ENCODE measurements at regions not wholly inside any gene's neighbourhood (a gene's known extent, or its start where the extent isn't known, plus 50 kb on each side); places are given as distances from the start of the nearest gene placed in this dataset.
A peak's percentile ranks its signal among the peaks of the same experiment; 100 is the strongest.

- TF ChIP-seq, protein P1, sequence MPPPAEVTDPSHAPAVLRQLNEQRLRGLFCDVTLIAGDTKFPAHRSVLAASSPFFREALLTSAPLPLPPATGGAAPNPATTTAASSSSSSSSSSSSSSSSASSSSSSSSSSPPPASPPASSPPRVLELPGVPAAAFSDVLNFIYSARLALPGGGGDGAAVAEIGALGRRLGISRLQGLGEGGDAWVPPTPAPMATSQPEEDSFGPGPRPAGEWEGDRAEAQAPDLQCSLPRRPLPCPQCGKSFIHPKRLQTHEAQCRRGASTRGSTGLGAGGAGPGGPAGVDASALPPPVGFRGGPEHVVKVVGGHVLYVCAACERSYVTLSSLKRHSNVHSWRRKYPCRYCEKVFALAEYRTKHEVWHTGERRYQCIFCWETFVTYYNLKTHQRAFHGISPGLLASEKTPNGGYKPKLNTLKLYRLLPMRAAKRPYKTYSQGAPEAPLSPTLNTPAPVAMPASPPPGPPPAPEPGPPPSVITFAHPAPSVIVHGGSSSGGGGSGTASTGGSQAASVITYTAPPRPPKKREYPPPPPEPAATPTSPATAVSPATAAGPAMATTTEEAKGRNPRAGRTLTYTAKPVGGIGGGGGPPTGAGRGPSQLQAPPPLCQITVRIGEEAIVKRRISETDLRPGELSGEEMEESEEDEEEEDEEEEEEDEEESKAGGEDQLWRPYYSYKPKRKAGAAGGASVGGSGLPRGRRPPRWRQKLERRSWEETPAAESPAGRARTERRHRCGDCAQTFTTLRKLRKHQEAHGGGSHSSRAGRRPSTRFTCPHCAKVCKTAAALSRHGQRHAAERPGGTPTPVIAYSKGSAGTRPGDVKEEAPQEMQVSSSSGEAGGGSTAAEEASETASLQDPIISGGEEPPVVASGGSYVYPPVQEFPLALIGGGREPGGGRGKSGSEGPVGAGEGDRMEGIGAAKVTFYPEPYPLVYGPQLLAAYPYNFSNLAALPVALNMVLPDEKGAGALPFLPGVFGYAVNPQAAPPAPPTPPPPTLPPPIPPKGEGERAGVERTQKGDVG (CRISPR knock-in tag; IDR thresholded peaks at IDR 0.05; ENCODE audit: borderline replicate concordance) = no peak
- TF ChIP-seq, protein P2, sequence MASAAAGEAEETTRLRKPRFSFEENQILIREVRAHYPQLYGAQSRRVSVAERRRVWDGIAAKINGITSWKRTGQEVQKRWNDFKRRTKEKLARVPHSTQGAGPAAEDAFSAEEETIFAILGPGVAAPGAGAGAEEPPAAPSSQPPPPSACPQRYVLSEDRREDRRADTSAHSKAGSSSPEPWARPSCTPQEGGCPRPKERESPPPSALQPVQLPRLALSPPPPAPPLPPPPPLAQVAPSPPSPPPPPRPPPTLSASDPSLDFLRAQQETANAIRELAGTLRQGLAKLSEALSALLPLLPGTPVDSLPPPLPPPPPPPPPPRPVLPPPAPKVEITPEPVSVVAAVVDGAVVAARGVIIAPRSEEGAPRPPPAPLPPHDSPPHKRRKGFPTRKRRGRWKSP (CRISPR knock-in tag; IDR thresholded peaks at IDR 0.05) = no peak; the same call in 1 of the 2 replicates
- TF ChIP-seq, protein P3, sequence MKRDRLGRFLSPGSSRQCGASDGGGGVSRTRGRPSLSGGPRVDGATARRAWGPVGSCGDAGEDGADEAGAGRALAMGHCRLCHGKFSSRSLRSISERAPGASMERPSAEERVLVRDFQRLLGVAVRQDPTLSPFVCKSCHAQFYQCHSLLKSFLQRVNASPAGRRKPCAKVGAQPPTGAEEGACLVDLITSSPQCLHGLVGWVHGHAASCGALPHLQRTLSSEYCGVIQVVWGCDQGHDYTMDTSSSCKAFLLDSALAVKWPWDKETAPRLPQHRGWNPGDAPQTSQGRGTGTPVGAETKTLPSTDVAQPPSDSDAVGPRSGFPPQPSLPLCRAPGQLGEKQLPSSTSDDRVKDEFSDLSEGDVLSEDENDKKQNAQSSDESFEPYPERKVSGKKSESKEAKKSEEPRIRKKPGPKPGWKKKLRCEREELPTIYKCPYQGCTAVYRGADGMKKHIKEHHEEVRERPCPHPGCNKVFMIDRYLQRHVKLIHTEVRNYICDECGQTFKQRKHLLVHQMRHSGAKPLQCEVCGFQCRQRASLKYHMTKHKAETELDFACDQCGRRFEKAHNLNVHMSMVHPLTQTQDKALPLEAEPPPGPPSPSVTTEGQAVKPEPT (CRISPR knock-in tag; IDR thresholded peaks at IDR 0.05; ENCODE audit: low read depth) = no peak
- no peak for TF ChIP-seq RBM22 (optimal IDR thresholded peaks at IDR 0.05; ENCODE audit: low read length)
- 0 out of 2 replicates have a peak, but pooled peaks have one; percentile 47 for TF ChIP-seq ZNF205 (CRISPR knock-in tag; IDR thresholded peaks at IDR 0.05)
- peak; percentile 28; the same call in 1 of the 2 replicates for TF ChIP-seq RXRA (CRISPR knock-in tag; IDR thresholded peaks at IDR 0.05)
- TF ChIP-seq NR2F2 (IDR thresholded peaks at IDR 0.05; ENCODE audit: borderline replicate concordance, low read depth) = 0 out of 2 replicates have a peak, but pooled peaks have one; percentile 11
- no peak for TF ChIP-seq TBP (CRISPR knock-in tag; IDR thresholded peaks at IDR 0.05)
- TF ChIP-seq RELA (CRISPR knock-in tag; IDR thresholded peaks at IDR 0.05) = no peak
- no peak for TF ChIP-seq ZNF550 (CRISPR knock-in tag; IDR thresholded peaks at IDR 0.05; ENCODE audit: borderline replicate concordance)
- TF ChIP-seq ZNF33B (CRISPR knock-in tag; IDR thresholded peaks at IDR 0.05) = no peak
- TF ChIP-seq, protein P4, sequence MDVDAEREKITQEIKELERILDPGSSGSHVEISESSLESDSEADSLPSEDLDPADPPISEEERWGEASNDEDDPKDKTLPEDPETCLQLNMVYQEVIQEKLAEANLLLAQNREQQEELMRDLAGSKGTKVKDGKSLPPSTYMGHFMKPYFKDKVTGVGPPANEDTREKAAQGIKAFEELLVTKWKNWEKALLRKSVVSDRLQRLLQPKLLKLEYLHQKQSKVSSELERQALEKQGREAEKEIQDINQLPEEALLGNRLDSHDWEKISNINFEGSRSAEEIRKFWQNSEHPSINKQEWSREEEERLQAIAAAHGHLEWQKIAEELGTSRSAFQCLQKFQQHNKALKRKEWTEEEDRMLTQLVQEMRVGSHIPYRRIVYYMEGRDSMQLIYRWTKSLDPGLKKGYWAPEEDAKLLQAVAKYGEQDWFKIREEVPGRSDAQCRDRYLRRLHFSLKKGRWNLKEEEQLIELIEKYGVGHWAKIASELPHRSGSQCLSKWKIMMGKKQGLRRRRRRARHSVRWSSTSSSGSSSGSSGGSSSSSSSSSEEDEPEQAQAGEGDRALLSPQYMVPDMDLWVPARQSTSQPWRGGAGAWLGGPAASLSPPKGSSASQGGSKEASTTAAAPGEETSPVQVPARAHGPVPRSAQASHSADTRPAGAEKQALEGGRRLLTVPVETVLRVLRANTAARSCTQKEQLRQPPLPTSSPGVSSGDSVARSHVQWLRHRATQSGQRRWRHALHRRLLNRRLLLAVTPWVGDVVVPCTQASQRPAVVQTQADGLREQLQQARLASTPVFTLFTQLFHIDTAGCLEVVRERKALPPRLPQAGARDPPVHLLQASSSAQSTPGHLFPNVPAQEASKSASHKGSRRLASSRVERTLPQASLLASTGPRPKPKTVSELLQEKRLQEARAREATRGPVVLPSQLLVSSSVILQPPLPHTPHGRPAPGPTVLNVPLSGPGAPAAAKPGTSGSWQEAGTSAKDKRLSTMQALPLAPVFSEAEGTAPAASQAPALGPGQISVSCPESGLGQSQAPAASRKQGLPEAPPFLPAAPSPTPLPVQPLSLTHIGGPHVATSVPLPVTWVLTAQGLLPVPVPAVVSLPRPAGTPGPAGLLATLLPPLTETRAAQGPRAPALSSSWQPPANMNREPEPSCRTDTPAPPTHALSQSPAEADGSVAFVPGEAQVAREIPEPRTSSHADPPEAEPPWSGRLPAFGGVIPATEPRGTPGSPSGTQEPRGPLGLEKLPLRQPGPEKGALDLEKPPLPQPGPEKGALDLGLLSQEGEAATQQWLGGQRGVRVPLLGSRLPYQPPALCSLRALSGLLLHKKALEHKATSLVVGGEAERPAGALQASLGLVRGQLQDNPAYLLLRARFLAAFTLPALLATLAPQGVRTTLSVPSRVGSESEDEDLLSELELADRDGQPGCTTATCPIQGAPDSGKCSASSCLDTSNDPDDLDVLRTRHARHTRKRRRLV (CRISPR knock-in tag; IDR thresholded peaks at IDR 0.05) = no peak
- no peak for TF ChIP-seq ZNF841 (CRISPR knock-in tag; IDR thresholded peaks at IDR 0.05; ENCODE audit: borderline replicate concordance)
- 0 out of 2 replicates have a peak, but pooled peaks have one; percentile 55 for TF ChIP-seq ZBTB43 (CRISPR knock-in tag; conservative IDR thresholded peaks at IDR 0.05)
- TF ChIP-seq ZFP37 (CRISPR knock-in tag; IDR thresholded peaks at IDR 0.05; ENCODE audit: borderline replicate concordance) = no peak; the same call in 1 of the 2 replicates
- no peak; the same call in 1 of the 2 replicates for TF ChIP-seq KMT2A (CRISPR knock-in tag; IDR thresholded peaks at IDR 0.05)
Measured at GRCh38 chr1:8094481-8095241, 68.6 kb upstream of the ERRFI1 start (continued).
